ENCODE measurements at regions not wholly inside any gene's neighbourhood (a gene's known extent, or its start where the extent isn't known, plus 50 kb on each side); places are given as distances from the start of the nearest gene placed in this dataset.

DNA sequence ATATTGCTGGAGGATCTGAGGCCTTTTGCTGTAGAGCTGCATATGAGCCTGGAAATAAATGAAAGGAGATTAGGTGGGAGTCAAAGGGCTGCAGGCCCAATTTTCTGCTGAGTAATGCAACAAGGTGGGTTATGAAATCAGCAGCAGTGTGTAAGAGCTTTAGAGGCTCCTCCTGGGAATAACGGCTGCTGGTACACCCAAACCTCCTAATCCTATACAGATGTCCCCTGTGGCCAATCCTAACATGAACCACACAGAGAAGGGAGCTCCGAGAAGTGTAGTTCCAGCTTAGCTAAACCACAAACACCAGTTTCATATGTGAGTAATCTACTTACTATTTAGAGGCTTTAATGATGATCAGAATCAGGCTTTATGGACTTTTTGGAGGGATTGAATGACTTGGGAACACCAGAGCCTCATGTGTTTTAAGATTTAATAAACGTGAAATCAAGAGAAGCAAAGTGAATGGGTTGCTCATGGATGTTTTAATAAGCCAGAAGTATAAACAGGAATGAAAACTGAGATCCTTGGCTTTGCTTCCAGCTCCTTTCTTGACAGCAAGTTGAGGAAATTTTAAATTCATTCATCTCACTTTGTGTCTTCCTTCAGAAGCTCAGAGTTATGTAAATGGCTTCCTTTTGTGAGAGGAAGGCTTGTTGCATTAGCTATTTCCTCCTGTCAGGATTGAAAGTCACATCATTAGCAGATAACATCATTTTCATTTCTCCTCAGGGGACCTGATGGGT is 437.5 kb downstream of the TMEM232 start:
- Histone ChIP-seq H3K4me3 (no peak overlapping the region), H3K4me1 (no peaks in the 10 kb centered on the region), H3K27me3 (ENCODE audit: insufficient read depth in 3 of 3, low read length in 2 of 3) (no peaks in the 10 kb centered on the region), H3K36me3 (ENCODE audit: insufficient read depth in 1 of 2, low read depth in 1 of 2) (no peaks in the 10 kb centered on the region), H3K27ac (no peak overlapping the region), H3K9me3 (no peaks in the 10 kb centered on the region)
- no peak for DNase-seq
- TF ChIP-seq, protein P1, sequence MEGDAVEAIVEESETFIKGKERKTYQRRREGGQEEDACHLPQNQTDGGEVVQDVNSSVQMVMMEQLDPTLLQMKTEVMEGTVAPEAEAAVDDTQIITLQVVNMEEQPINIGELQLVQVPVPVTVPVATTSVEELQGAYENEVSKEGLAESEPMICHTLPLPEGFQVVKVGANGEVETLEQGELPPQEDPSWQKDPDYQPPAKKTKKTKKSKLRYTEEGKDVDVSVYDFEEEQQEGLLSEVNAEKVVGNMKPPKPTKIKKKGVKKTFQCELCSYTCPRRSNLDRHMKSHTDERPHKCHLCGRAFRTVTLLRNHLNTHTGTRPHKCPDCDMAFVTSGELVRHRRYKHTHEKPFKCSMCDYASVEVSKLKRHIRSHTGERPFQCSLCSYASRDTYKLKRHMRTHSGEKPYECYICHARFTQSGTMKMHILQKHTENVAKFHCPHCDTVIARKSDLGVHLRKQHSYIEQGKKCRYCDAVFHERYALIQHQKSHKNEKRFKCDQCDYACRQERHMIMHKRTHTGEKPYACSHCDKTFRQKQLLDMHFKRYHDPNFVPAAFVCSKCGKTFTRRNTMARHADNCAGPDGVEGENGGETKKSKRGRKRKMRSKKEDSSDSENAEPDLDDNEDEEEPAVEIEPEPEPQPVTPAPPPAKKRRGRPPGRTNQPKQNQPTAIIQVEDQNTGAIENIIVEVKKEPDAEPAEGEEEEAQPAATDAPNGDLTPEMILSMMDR (IDR thresholded peaks at IDR 0.05), result no peak
- 35 to 52% (median 38%) methylated on average over 3 of the region's 3 CpGs for WGBS, 3 donors
- intact Hi-C loops (cut with DNase I), result no loop called here
- no peak for ATAC-seq

DNA sequence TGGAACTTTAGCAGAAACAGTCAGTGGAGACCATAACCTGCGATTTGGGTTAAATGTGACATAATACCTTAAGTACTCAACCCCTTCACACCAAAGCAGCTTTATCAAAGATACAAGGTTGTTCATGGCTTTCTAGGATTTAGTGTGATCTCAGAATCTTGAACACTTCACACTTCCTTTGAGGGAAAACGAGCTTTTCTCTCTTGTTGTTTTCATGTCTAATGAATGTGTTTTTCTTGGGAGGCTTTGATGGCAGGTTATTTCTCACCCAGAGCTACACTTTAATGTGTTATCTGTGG is 437.0 kb downstream of the TMEM232 start:
- intact Hi-C loops (cut with DNase I), result no loop called here

DNA sequence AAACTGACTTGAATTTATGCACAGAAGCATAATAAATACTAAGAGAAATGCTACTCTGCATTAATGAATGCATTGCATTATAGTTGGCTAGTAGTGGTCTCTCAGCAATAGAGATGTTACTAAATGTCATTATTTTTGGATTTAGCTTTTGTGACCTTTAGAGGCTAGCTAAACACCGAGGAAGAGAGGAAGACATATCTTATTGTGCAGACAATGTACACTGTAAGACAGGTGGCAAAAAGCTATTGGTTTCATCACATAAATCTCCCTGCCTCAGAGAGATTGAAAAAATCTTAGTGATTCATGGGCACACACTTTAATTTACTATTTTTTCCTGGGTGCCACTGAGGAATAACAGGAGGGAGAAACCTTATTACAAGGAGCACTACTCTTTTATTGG is 435.9 kb downstream of the TMEM232 start:
- no peak overlapping the region for H3K27ac ChIP-seq
- no peaks in the 10 kb centered on the region for H3K9me3 ChIP-seq
- no peaks in the 10 kb centered on the region for H3K27me3 ChIP-seq (ENCODE audit: insufficient read depth in 3 of 3, low read length in 2 of 3)
- ATAC-seq, result no peak
- 36 to 52% (median 48%) methylated on average over 1 of the region's 1 CpG for WGBS, 3 donors
- TF ChIP-seq, protein P1 (IDR thresholded peaks at IDR 0.05), result no peak
- DNase-seq, result no peak
- H3K4me3 ChIP-seq, result no peak overlapping the region
- H3K36me3 ChIP-seq (ENCODE audit: insufficient read depth in 1 of 2, low read depth in 1 of 2), result no peaks in the 10 kb centered on the region
- intact Hi-C loops (cut with DNase I), result no loop called here
- no peaks in the 10 kb centered on the region for H3K4me1 ChIP-seq

More for the DNA sequence above, 437.0 kb downstream of the TMEM232 start:
- DNase-seq (no peak), ATAC-seq (no peak)
- Histone ChIP-seq H3K27me3 (ENCODE audit: insufficient read depth in 3 of 3, low read length in 2 of 3) (no peaks in the 10 kb centered on the region), H3K9me3 (no peaks in the 10 kb centered on the region), H3K4me1 (no peaks in the 10 kb centered on the region), H3K4me3 (no peak overlapping the region), H3K36me3 (ENCODE audit: insufficient read depth in 1 of 2, low read depth in 1 of 2) (no peaks in the 10 kb centered on the region), H3K27ac (no peak overlapping the region)
- 46 to 62% (median 47%) methylated on average over 2 of the region's 2 CpGs for WGBS, 3 donors
- TF ChIP-seq, protein P1 (IDR thresholded peaks at IDR 0.05), result no peak

DNA sequence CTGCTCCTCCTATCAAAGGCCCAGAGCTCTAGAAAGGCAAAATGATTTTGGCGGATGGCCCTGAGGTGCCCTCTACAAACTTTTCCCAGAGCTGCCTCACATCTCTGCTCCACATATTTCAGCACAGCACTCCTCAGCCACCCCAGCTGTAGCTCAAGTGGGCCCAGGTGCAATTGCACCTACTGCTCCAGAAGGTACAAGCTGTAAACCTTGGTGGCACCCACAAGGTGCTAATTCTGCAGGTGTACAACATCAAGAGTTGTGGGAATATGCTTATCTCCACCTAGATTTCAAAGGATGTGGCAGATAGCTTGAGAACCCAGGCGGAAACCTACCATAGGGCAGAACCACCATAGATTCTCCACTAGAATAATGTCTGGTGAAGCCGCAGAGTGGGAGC is 432.2 kb downstream of the TMEM232 start:
- WGBS, 3 donors, result 91 to 99% (median 94%) methylated on average over 3 of the region's 3 CpGs
- intact Hi-C loops (cut with DNase I), result no loop called here

More for the DNA sequence above, 432.2 kb downstream of the TMEM232 start:
- DNase-seq, result no peak
- Histone ChIP-seq H3K27me3 (ENCODE audit: insufficient read depth in 3 of 3, low read length in 2 of 3) (no peaks in the 10 kb centered on the region), H3K36me3 (ENCODE audit: insufficient read depth in 1 of 2, low read depth in 1 of 2) (no peaks in the 10 kb centered on the region), H3K4me1 (no peaks in the 10 kb centered on the region), H3K4me3 (no peak overlapping the region), H3K27ac (no peak overlapping the region), H3K9me3 (no peaks in the 10 kb centered on the region)
- TF ChIP-seq, protein P1 (IDR thresholded peaks at IDR 0.05), result no peak
- ATAC-seq, result no peak

All from psoas muscle (tissue), 7 donors.